ENCODE measurements at regions not wholly inside any gene's neighbourhood (a gene's known extent, or its start where the extent isn't known, plus 50 kb on each side); places are given as distances from the start of the nearest gene placed in this dataset.

GRCh38 chrX:79645749-79646148 is 278.6 kb upstream of the ITM2A start:
- no peak for DNase-seq

DNA sequence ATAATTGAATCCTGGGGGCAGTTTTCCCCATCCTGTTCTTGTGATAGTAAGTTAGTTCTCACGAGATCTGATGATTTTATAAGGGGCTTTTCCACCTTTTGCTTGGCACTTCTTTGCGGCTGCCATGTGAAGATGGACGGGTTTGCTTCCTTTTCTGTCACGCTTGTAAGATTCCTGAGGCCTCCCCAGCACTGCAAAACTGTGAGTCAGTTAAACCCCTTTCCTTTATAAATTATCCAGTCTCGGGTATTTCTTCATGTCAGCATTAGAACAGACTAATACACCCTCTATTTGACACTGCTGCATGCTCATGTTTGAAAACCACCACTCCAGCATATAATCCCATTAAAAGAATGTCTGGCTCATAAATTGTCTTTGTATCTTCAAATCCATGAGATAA is 264.4 kb upstream of the ITM2A start:
- no peak for DNase-seq

DNA sequence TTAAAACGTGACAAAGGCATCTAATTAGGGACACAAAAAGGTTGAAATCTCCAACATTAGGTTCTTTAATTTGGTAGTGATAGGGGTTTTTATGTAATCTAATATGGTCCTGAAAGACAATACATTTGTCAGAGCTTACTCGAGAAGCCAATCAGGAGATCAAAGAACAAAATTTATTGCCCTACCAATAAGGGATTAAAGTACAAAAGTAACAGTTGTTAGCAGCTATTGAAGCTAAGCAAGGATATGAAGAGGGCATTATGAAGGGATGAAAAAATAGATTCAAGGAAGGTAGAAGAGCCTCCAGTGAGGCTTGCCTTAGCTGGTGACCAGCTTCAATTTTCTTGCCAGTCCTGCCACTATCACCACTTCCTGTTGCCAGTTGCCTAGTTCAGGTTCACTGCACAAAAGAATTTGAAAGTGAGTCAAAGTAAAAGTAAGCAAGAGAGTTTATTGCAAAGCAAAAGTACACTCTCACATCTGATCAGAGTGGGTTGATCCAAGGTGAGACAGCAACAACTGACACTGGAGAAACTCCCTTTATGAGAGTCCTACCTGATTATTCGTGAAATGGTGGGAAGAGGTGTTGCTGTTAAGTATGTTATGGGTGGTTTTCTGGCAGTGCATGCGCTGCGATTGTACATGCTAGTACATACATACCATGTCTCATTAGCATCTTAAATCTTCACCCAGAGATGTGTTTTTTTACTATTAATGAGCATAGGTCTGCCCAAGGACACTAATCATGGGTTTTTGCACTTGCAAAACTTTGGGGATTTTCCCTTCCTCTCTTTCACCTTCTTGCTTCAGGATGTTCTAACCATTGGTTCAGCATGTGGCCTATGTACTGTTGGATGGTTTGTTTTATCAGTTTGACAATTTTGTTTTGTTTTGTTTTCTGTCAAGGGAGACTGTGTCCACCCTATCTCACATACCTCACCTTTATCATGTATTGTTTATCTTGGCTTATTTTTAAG is 263.2 kb upstream of the ITM2A start:
- peak in 1 of 5 donors; percentile 31 for DNase-seq

- no peak for DNase-seq
Measured at GRCh38 chrX:79623098-79623762, 256.1 kb upstream of the ITM2A start.

GRCh38 chrX:79618280-79618679 is 251.1 kb upstream of the ITM2A start:
- no peak for DNase-seq

GRCh38 chrX:79604364-79604763 is 237.2 kb upstream of the ITM2A start:
- no peak for DNase-seq

DNA sequence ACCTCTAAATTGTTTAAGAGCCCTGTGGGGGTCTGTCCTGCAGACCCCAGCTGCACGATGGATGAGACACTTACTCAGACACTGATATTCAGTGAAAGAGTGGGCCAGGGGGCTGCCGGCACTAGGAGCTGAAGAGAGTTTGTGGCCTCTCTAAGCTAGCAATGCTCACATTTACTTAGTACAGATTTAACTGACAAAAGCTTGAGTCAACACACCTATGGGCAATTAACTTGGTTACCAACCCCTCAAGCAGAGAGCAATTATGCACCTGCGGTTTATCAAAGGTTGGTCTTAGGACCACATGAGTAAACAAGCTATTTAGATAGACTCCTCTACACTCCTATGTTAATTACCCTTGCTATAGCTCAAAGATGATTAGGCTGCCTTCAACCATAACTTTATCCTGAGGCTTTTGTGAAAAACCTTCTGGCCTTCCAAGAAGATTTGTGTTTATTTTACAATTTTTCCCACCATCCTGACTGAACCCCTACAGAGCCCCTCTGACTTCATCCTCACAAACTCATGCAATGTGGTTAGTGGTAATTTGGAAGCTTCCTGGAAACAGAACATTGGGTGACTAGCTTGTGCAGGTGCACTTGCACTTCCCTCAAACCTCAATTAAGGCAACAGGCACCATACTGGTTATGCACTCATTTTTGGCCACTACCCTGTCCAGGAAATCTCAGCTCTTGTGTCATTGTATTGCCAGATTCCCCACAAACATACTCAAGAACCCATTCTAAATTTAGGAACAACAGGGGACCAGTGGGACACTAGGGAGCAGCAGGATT is 234.4 kb upstream of the ITM2A start:
- no peak for DNase-seq

DNA sequence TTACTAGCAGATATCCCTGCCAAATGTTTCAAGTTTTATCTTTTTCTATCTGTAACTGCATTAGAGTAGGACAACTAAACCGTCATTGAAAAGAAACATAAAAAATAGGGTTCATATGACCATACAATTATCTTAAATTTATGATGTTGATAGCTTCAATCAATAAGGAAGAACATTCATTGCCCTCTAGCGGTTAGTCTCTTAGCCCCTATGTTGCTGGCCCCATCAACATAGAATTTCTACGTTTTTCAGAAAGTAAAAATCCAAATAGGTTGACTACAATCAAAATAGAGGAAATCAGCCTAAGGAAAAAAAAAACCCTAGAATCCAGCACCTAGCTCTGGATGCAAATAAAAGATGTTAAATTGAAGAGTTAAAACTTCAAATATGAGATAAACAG is 225.1 kb upstream of the ITM2A start:
- no peak for DNase-seq

GRCh38 chrX:79588233-79588632 is 221.1 kb upstream of the ITM2A start:
- no peak for DNase-seq

DNA sequence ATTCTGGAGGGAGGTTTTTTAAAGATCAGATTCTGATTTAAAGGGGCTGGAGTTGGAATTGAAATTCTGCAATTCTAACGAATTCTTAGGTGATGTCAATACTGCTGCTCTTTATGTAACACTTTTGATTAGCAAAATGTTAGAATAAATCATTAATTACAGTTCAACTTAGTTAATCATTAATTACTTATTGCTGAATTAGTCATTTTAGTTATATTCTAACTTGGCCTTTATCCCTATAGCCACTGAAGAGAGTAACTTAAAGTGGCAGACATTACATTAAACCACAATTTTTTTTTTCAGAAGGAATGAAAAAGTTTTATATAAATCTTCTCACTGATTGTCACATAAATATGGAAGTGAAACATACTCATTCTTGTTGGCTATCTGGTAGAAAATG is 206.6 kb upstream of the ITM2A start:
- DNase-seq = no peak

DNA sequence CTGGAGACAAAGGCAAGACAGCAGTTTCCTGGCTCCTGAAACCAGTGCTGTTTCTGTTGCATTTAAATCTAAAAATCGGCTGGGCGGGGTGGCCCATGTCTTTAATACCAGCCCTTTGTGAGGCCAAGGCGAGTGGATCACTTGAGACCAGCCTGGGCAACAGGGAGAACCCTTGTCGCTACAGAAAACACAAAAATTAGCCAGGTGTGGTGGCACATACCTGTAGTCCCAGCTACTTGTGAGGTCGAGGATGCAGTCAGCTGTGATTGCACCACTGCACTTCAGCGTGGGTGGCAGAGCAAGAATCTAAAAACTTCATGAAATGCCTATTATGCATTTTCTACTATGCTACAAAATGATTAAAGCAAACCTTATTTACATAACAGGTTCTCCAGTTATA is 205.4 kb upstream of the ITM2A start:
- no peak for DNase-seq

DNA sequence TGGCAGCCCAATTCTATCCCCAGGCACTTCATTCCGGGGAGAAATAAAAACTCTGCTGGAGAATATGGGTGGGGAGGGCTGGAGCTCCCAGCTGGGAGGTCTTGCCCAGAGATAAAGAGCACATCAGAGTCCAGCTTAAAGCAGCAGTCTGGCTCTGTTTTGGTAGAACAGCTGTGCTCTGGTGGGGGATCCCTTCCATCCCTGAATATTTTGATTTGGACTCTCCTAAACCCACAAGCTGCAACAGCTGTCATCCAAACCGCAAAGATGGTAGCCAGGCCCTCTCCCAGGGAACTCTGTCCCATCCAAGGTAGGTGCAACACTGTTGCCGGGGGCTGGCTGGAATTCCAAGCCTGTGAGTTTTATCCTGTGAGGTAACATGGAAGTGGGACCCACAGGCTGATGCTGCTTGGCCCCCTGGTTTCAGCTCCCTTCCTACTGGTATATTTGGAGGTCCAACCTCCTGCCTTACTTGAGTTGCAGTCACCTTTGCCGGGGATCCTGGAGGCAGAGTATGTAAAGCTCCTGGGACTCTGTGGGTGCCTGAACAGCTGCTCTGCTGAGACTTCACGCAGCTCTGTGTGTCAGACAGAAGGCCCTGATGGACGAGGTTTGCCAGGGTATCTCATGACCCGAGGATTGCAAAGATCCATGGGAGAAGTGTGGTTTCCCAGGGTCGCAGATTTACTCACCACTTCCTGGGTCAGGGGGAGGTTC is 203.5 kb upstream of the ITM2A start:
- no peak for DNase-seq

GRCh38 chrX:79568309-79568708 is 201.2 kb upstream of the ITM2A start:
- no peak for DNase-seq

DNA sequence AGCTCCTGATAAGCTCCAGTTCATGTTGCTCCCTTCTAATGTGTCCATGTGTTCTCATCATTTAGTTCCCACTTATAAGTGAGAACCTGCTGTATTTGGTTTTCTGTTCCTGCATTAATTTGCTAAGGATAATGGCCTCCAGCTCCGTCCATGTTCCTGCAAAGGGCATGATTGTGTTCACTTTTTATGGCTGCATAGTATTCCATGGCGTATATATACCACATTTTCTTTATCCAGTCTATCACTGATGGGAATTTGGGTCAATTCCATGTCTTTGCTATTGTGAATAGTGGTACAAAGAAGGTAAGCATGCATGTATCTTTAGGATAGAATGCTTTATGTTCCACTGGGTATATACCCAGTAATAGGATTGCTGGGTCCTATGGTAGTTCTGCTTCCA is 197.2 kb upstream of the ITM2A start:
- no peak for DNase-seq

DNA sequence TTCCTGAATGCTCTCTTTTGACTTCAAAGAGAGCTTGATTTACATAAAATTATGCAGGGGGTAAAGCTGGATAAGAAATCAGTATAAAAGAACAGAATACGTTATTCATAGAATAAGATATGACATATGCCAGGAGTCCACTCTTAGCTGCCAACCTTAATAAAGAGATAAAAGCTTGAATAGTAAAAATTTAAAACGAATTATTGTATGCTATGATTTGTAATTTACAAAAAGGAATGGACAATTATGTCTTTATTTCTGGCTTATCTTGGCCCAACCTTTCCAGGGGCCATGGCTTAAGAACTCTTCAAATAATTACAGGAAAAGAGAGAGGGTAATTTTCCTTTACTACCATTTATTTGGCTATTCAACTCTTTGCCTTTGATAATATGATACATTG is 192.2 kb upstream of the ITM2A start:
- DNase-seq = no peak

DNA sequence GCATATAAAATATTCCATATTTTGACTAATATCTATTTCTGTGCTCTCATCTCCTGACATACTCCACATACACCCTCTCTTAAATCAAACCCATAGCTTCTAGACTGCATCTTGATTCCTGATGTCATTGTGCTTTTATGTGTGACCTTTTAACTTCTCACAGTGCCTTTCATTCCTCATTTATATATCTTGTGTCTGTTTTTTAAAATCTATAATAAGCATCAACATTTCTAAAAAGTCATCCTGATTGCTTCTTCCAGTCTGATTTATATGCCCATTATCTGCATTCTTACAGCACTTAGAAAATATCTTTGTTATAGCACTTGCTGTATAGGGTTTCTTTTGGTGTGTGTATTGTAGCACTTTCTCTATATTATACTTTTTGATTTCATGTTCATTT is 190.1 kb upstream of the ITM2A start:
- DNase-seq = no peak

DNA sequence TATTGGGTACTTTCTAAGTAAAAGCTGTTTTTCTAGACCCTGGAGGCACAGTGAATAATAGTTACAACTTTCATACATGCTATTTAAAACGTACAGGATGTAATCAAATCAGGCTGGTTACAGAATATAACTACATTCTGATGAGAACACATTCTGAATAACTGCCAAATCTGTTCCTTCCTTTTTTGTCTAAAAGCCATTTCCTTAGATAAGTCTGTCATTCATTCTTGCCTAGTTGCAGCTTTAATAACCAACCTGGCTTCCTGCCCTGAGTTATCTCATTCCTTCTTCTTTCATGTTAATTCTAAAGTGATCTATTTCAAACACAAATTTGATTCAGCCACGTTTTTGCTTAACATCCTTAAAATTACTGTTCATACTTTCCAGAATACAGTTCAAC is 189.7 kb upstream of the ITM2A start:
- DNase-seq = no peak

- no peak for DNase-seq
Measured at GRCh38 chrX:79530310-79531108, 163.4 kb upstream of the ITM2A start.

DNA sequence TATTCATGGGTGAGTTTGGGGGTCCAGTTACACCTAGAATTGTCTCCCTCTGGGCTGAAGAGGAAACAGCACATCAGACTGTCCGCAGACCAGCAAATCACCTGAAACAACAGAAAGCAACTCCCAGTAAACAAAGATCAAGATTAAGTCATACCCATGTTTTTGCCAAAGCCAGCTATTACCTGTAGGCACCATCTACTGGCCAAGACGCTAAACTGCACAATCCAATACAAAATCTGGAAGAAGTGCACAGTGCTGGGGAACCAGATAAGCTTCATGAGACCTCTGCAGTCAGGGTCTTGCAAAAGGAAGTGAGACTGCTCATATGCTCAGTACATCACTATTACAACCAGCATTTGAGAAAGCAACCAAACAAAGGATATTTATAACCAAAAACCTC is 157.5 kb upstream of the ITM2A start:
- peak in 1 of 5 donors; percentile 2 for DNase-seq

GRCh38 chrX:79515529-79515928 is 148.4 kb upstream of the ITM2A start:
- DNase-seq = no peak

DNA sequence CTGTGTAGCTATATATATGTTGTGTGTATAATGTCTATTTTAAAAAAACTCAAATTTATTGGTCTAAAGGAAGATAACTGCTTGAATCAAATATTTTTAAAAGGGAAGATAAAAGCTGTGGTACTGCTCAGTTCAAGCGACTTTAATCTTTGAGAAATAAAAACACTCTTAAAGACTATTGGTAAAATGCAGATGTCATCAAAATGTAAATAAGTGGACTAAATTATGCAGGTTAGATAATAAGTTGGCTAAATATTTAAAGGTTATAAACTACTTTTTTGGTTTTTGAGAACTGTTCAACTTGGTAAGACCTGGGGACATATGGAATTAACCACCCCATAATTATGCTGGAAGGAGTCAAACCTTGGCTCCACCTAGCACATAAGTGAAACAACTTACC is 144.7 kb upstream of the ITM2A start:
- no peak for DNase-seq

GRCh38 chrX:79506001-79506400 is 138.9 kb upstream of the ITM2A start:
- DNase-seq = no peak

Data from T-helper 1 cell (primary cell).